ENCODE measurements at regions not wholly inside any gene's neighbourhood (a gene's known extent, or its start where the extent isn't known, plus 50 kb on each side); places are given as distances from the start of the nearest gene placed in this dataset.

- Histone ChIP-seq H3K4me2 (ENCODE audit: low read length) (no peak overlapping the region), H4K20me1 (ENCODE audit: low read length) (no peaks in the 10 kb centered on the region), H3F3A (ENCODE audit: low read length, unreplicated experiment) (no peaks in the 10 kb centered on the region), H3K27me3 (ENCODE audit: low read length) (no peaks in the 10 kb centered on the region), H3K9me2 (replicated peaks; ENCODE audit: low read length) (no peaks in the 10 kb centered on the region), H3K9me3 (ENCODE audit: low read length) (no peaks in the 10 kb centered on the region), H3K36me3 (ENCODE audit: low read depth, low read length) (no peaks in the 10 kb centered on the region), H3K27ac (ENCODE audit: low read length) (no peak overlapping the region), H3K9ac (ENCODE audit: low read length) (no peak overlapping the region), H2AFZ (ENCODE audit: low read length) (no peak overlapping the region), H3K4me3 (ENCODE audit: low read length) (no peak overlapping the region), H3K79me2 (ENCODE audit: low read length) (no peaks in the 10 kb centered on the region), H3K4me1 (ENCODE audit: insufficient read depth, low read length) (no peaks in the 10 kb centered on the region)
- no peak for TF ChIP-seq EZH2 (IDR thresholded peaks at IDR 0.05; ENCODE audit: low read length, unreplicated experiment)
- TF ChIP-seq CTCF (conservative IDR thresholded peaks at IDR 0.05; ENCODE audit: low read depth, low read length): no peak
- TF ChIP-seq EZH2phosphoT487 (IDR thresholded peaks at IDR 0.05; ENCODE audit: borderline replicate concordance, low read length): no peak
- intact Hi-C loops (cut with micrococcal nuclease): no loop called here
- ATAC-seq (no peak), DNase-seq (no peak)
- ChIA-PET POLR2A (ENCODE audit: unreplicated experiment) (no interaction called here), CTCF (no interaction called here)
- no TSS peak for BruUV-seq (replicated peaks)
These were observed 59.6 kb upstream of the TAB3 start for GRCh38 chrX:30948626-30949025.

GRCh38 chrX:30948051-30948450 is 59.0 kb upstream of the TAB3 start:
- ChIA-PET POLR2A (ENCODE audit: unreplicated experiment) (no interaction called here), CTCF (no interaction called here)
- Histone ChIP-seq H3K36me3 (ENCODE audit: low read depth, low read length) (no peaks in the 10 kb centered on the region), H3K9me3 (ENCODE audit: low read length) (no peaks in the 10 kb centered on the region), H4K20me1 (ENCODE audit: low read length) (no peaks in the 10 kb centered on the region), H3K9me2 (replicated peaks; ENCODE audit: low read length) (no peaks in the 10 kb centered on the region), H2AFZ (ENCODE audit: low read length) (no peak overlapping the region), H3K4me1 (ENCODE audit: insufficient read depth, low read length) (no peaks in the 10 kb centered on the region), H3K4me2 (ENCODE audit: low read length) (no peak overlapping the region), H3K9ac (ENCODE audit: low read length) (no peak overlapping the region), H3K4me3 (ENCODE audit: low read length) (no peak overlapping the region), H3F3A (ENCODE audit: low read length, unreplicated experiment) (no peaks in the 10 kb centered on the region), H3K79me2 (ENCODE audit: low read length) (no peaks in the 10 kb centered on the region), H3K27ac (ENCODE audit: low read length) (no peak overlapping the region), H3K27me3 (ENCODE audit: low read length) (no peaks in the 10 kb centered on the region)
- BruUV-seq (replicated peaks): no TSS peak
- intact Hi-C loops (cut with micrococcal nuclease): no loop called here
- no peak for DNase-seq
- TF ChIP-seq EZH2phosphoT487 (IDR thresholded peaks at IDR 0.05; ENCODE audit: borderline replicate concordance, low read length) (no peak), EZH2 (IDR thresholded peaks at IDR 0.05; ENCODE audit: low read length, unreplicated experiment) (no peak)
- no peak for ATAC-seq

GRCh38 chrX:30943984-30944383 is 54.9 kb upstream of the TAB3 start:
- CTCF ChIA-PET: no interaction called here

More at GRCh38 chrX:30943984-30944383, 54.9 kb upstream of the TAB3 start:
- Histone ChIP-seq H3K27me3 (ENCODE audit: low read length) (no peaks in the 10 kb centered on the region), H3K9me3 (ENCODE audit: low read length) (no peaks in the 10 kb centered on the region), H3K79me2 (ENCODE audit: low read length) (no peaks in the 10 kb centered on the region), H2AFZ (ENCODE audit: low read length) (no peak overlapping the region), H3K4me3 (ENCODE audit: low read length) (no peak overlapping the region), H3K27ac (ENCODE audit: low read length) (no peak overlapping the region), H3K4me1 (ENCODE audit: insufficient read depth, low read length) (no peaks in the 10 kb centered on the region; the same call in 1 of the 2 replicates), H4K20me1 (ENCODE audit: low read length) (no peaks in the 10 kb centered on the region), H3K9ac (ENCODE audit: low read length) (no peak overlapping the region), H3F3A (ENCODE audit: low read length, unreplicated experiment) (no peaks in the 10 kb centered on the region), H3K36me3 (ENCODE audit: low read depth, low read length) (no peaks in the 10 kb centered on the region), H3K4me2 (ENCODE audit: low read length) (no peak overlapping the region), H3K9me2 (replicated peaks; ENCODE audit: low read length) (no peaks in the 10 kb centered on the region)
- no TSS peak for BruUV-seq (replicated peaks)
- ATAC-seq (no peak), DNase-seq (no peak)
- TF ChIP-seq EZH2 (IDR thresholded peaks at IDR 0.05; ENCODE audit: low read length, unreplicated experiment): no peak
- TF ChIP-seq EZH2phosphoT487 (IDR thresholded peaks at IDR 0.05; ENCODE audit: borderline replicate concordance, low read length): no peak
- TF ChIP-seq CTCF (conservative IDR thresholded peaks at IDR 0.05; ENCODE audit: low read depth, low read length): no peak
- intact Hi-C loops (cut with micrococcal nuclease): no loop called here
- POLR2A ChIA-PET (ENCODE audit: unreplicated experiment): no interaction called here

Measured in PC-3 (cell line).